ENCODE measurements at regions not wholly inside any gene's neighbourhood (a gene's known extent, or its start where the extent isn't known, plus 50 kb on each side); places are given as distances from the start of the nearest gene placed in this dataset.

GRCh38 chr11:88421530-88421929, 84.0 kb upstream of the CTSC start:
- TF ChIP-seq EZH2 (IDR thresholded peaks at IDR 0.05), result no peak
- TF ChIP-seq CTCF (IDR thresholded peaks at IDR 0.05), result no peak
